Uterus (tissue), 3 donors: ENCODE measurements at regions not wholly inside any gene's neighbourhood (a gene's known extent, or its start where the extent isn't known, plus 50 kb on each side); places are given as distances from the start of the nearest gene placed in this dataset.

ENCODE experiments used
- DNase-seq, 2 donors: peaks; one replicate each; pipeline ENCODE4 v3.0.0-alpha.2; 2019 to 2020
- H3K27ac ChIP-seq, 2 donors: fragments of 200-600 bp; sonication (generic); 1 replicate in 1 of 2; 2 replicates in 1 of 2; pipeline ENCODE4 v1.5.1; 2016 to 2018
- H3K27me3 ChIP-seq, 2 donors: fragments of 200-600 bp; sonication (generic); one replicate each; pipeline ENCODE4 v1.5.1; 2018 to 2019; ENCODE audit warnings: control low read depth in 1 of 2
- H3K36me3 ChIP-seq, 2 donors: fragments of 200-600 bp; sonication (generic); one replicate each; pipeline ENCODE4 v1.5.1; 2019; ENCODE audit warnings: control low read depth in 1 of 2
- H3K4me1 ChIP-seq, 2 donors: fragments of 200-600 bp; sonication (generic); one replicate each; pipeline ENCODE4 v1.5.1; 2018 to 2019; ENCODE audit warnings: control low read depth in 1 of 2
- H3K4me3 ChIP-seq, 2 donors: fragments of 200-600 bp; sonication (generic); 1 replicate in 1 of 2; 2 replicates in 1 of 2; pipeline ENCODE4 v1.5.1; 2018 to 2019; ENCODE audit warnings: mild to moderate bottlenecking in 1 of 2
- H3K9me3 ChIP-seq, 2 donors: fragments of 200-600 bp; sonication (generic); one replicate each; pipeline ENCODE4 v1.5.1; 2019; ENCODE audit warnings: control low read depth in 1 of 2
- CTCF ChIP-seq, 4 experiments: fragments of 200-600 bp in 2 of 4; fragments of 450-650 bp in 2 of 4; sonication (generic) in 2 of 4; IDR thresholded peaks; one replicate each; pipeline ENCODE4 v1.5.1; 2016 to 2019; ENCODE audit warnings: antibody characterized with exemption in 4 of 4, mild to moderate bottlenecking in 2 of 4, moderate library complexity in 1 of 4
- POLR2A ChIP-seq, 2 donors: fragments of 450-650 bp; IDR thresholded peaks; one replicate each; pipeline ENCODE4 v1.6.1; 2016; ENCODE audit warnings: antibody characterized with exemption in 2 of 2, mild to moderate bottlenecking in 1 of 2, moderate library complexity in 1 of 2
- intact Hi-C: fragments of 100-400 bp; cut with DNase I; formaldehyde crosslinking; loops from one replicate; pipeline ENCODE4 v1.15.1; 2023; ENCODE audit warnings: low total_unique reads
- donor health status: DM: yes; HTN: yes; CAD: no.

GRCh38 chr1:208874915-208875314 is 630.7 kb upstream of the PLXNA2 start:
- no peak for TF ChIP-seq CTCF (IDR thresholded peaks at IDR 0.05)
- no peak for TF ChIP-seq POLR2A (IDR thresholded peaks at IDR 0.05)
- intact Hi-C loops = no loop called here
- no peak for DNase-seq
- no peaks in the 10 kb centered on the region for H3K9me3 ChIP-seq
- H3K27ac ChIP-seq = no peak overlapping the region
- no peaks in the 10 kb centered on the region for H3K27me3 ChIP-seq
- no peak overlapping the region for H3K4me3 ChIP-seq
- no peaks in the 10 kb centered on the region for H3K4me1 ChIP-seq
- no peaks in the 10 kb centered on the region for H3K36me3 ChIP-seq

GRCh38 chr1:208879022-208879421 is 634.8 kb upstream of the PLXNA2 start:
- intact Hi-C loops = no loop called here
- H3K4me3 ChIP-seq = no peak overlapping the region

GRCh38 chr1:208880433-208881100 is 636.4 kb upstream of the PLXNA2 start:
- intact Hi-C loops = no loop called here
- DNase-seq = no peak
- H3K27ac ChIP-seq = no peak overlapping the region
- TF ChIP-seq POLR2A (IDR thresholded peaks at IDR 0.05) (no peak), CTCF (IDR thresholded peaks at IDR 0.05) (no peak)
- no peaks in the 10 kb centered on the region for H3K36me3 ChIP-seq
- no peaks in the 10 kb centered on the region for H3K9me3 ChIP-seq
- H3K27me3 ChIP-seq = no peaks in the 10 kb centered on the region
- no peaks in the 10 kb centered on the region for H3K4me1 ChIP-seq
- H3K4me3 ChIP-seq = no peak overlapping the region

More at GRCh38 chr1:208879022-208879421, 634.8 kb upstream of the PLXNA2 start:
- Histone ChIP-seq H3K36me3 (no peaks in the 10 kb centered on the region), H3K27ac (no peak overlapping the region), H3K9me3 (no peaks in the 10 kb centered on the region), H3K4me1 (no peaks in the 10 kb centered on the region), H3K27me3 (no peaks in the 10 kb centered on the region)
- no peak for DNase-seq
- TF ChIP-seq CTCF (IDR thresholded peaks at IDR 0.05) (no peak), POLR2A (IDR thresholded peaks at IDR 0.05) (no peak)

- DNase-seq = no peak
- Histone ChIP-seq H3K36me3 (no peaks in the 10 kb centered on the region), H3K9me3 (no peaks in the 10 kb centered on the region), H3K27ac (no peak overlapping the region), H3K4me3 (no peak overlapping the region), H3K4me1 (no peaks in the 10 kb centered on the region), H3K27me3 (no peaks in the 10 kb centered on the region)
- intact Hi-C loops = no loop called here
- TF ChIP-seq CTCF (IDR thresholded peaks at IDR 0.05) (no peak), POLR2A (IDR thresholded peaks at IDR 0.05) (no peak)
These were observed 640.9 kb upstream of the PLXNA2 start for GRCh38 chr1:208885060-208885459.

GRCh38 chr1:208885650-208886049 is 641.5 kb upstream of the PLXNA2 start:
- DNase-seq = no peak
- no peak overlapping the region for H3K4me3 ChIP-seq
- intact Hi-C loops = no loop called here
- H3K27me3 ChIP-seq = no peaks in the 10 kb centered on the region
- H3K9me3 ChIP-seq = no peaks in the 10 kb centered on the region
- H3K27ac ChIP-seq = no peak overlapping the region
- no peak for TF ChIP-seq POLR2A (IDR thresholded peaks at IDR 0.05)
- TF ChIP-seq CTCF (IDR thresholded peaks at IDR 0.05) = no peak
- H3K4me1 ChIP-seq = no peaks in the 10 kb centered on the region
- no peaks in the 10 kb centered on the region for H3K36me3 ChIP-seq
